ENCODE measurements at regions not wholly inside any gene's neighbourhood (a gene's known extent, or its start where the extent isn't known, plus 50 kb on each side); places are given as distances from the start of the nearest gene placed in this dataset.

- FAIRE-seq, result no peak
- H3K36me3 ChIP-seq (ENCODE audit: control insufficient read depth in 2 of 2, insufficient read depth in 2 of 2, low read length in 1 of 2), result no peaks in the 10 kb centered on the region
- SMC1A ChIA-PET (ENCODE audit: uncharacterized antibody, unreplicated experiment), result no interaction called here
- intact Hi-C loops (cut with micrococcal nuclease; ENCODE audit: unreplicated experiment), result no loop called here
- H3K9me3 ChIP-seq (replicated peaks; ENCODE audit: control insufficient read depth, insufficient read depth, low read length), result no peaks in the 10 kb centered on the region
- no peak overlapping the region for H2AFZ ChIP-seq (ENCODE audit: control insufficient read depth, low read depth, low read length)
- ATAC-seq, result no peak
- RAD21 ChIA-PET (ENCODE audit: unreplicated experiment), result no interaction called here
- H3K9ac ChIP-seq (ENCODE audit: control insufficient read depth, insufficient read depth, low read length), result no peak overlapping the region
- CTCF ChIA-PET, result interaction anchor here (1.4 to 2.1 kb wide), 2 partner anchors 11 to 12 kb away, joined by 3 to 12 read pairs; no protein-coding TSS in a partner anchor
- WGBS (ENCODE audit: insufficient coverage, insufficient replicate concordance, low lambda C conversion rate, missing lambda C conversion rate), result 0% methylated on average over 3 of the region's 3 CpGs
- H3K4me2 ChIP-seq (ENCODE audit: control insufficient read depth, insufficient read depth), result no peak overlapping the region
- no peaks in the 10 kb centered on the region for H3K79me2 ChIP-seq (ENCODE audit: control insufficient read depth, insufficient read depth, low read length)
- in situ Hi-C loops (cut with MboI), result no loop called here
- no peaks in the 10 kb centered on the region for H4K20me1 ChIP-seq (ENCODE audit: control insufficient read depth, insufficient read depth)
- H3K4me3 ChIP-seq, result no peak overlapping the region
- TF ChIP-seq WRNIP1 (IDR thresholded peaks at IDR 0.05; ENCODE audit: borderline replicate concordance, low read depth, low read length) (no peak), BCLAF1 (IDR thresholded peaks at IDR 0.05) (no peak), KAT2A (conservative IDR thresholded peaks at IDR 0.05; ENCODE audit: control insufficient read depth, low read depth, low read length) (no peak), KLF5 (IDR thresholded peaks at IDR 0.05; ENCODE audit: partially characterized antibody) (no peak), EGR1 (IDR thresholded peaks at IDR 0.05; ENCODE audit: borderline replicate concordance in 1 of 2, low read depth in 2 of 2, low read length in 2 of 2) (no peak), SIX5 (IDR thresholded peaks at IDR 0.05; ENCODE audit: low read depth, low read length, severe bottlenecking) (no peak), RELA (IDR thresholded peaks at IDR 0.05; ENCODE audit: borderline replicate concordance, partially characterized antibody) (no peak)
- H3K27ac ChIP-seq (ENCODE audit: control insufficient read depth, insufficient read depth), result no peak overlapping the region
- no TSS peak for BruUV-seq (replicated peaks)
- H3K4me1 ChIP-seq (ENCODE audit: control insufficient read depth, insufficient read depth, low read length), result no peaks in the 10 kb centered on the region
- DNase-seq (ENCODE audit: low read depth, low spot score), result no peak
- POLR2A ChIA-PET, result no interaction called here
- peaks cover 0 to 3% of the 10 kb centered on the region in 2 experiments; a peak in 2 of 4 replicates for H3K27me3 ChIP-seq (replicated peaks in 1 of 2; ENCODE audit: control insufficient read depth in 2 of 2, insufficient read depth in 2 of 2, low read length in 1 of 2)
Measured at GRCh38 chr14:100673807-100674154, 52.9 kb upstream of the DLK1 start.
